PC-3 (cell line): ENCODE measurements at regions not wholly inside any gene's neighbourhood (a gene's known extent, or its start where the extent isn't known, plus 50 kb on each side); places are given as distances from the start of the nearest gene placed in this dataset.

ENCODE experiments used
- CTCF ChIP-seq: fragments of 300-600 bp; sonication (generic); conservative IDR thresholded peaks from 2 replicates; pipeline ENCODE4 v1.5.1; 2017; ENCODE audit warnings: antibody characterized with exemption, low read depth, mild to moderate bottlenecking, low read length
- EZH2 ChIP-seq: fragments of 300-600 bp; sonication (generic); IDR thresholded peaks from one replicate; pipeline ENCODE4 v1.6.1; 2017; ENCODE audit warnings: antibody characterized with exemption, mild to moderate bottlenecking, low read length; ENCODE audit not compliant: unreplicated experiment

- TF ChIP-seq CTCF (no peak), EZH2 (no peak)
Observed at GRCh38 chr3:159899166-159899565, 89.5 kb upstream of the IL12A start.
